Smooth muscle cell of the brain vasculature (primary cell): ENCODE measurements at regions not wholly inside any gene's neighbourhood (a gene's known extent, or its start where the extent isn't known, plus 50 kb on each side); places are given as distances from the start of the nearest gene placed in this dataset.
A peak's percentile ranks its signal among the peaks of the same experiment; 100 is the strongest.

Experiments used
- DNase-seq: peaks from one replicate; pipeline ENCODE4 v3.0.0-alpha.2; 2012; ENCODE audit warnings: low read depth, low spot score

GRCh38 chr5:30849931-30850710 is 343.4 kb upstream of the CDH6 start:
- DNase-seq: peak; percentile 98

GRCh38 chr5:30846171-30846570 is 347.3 kb upstream of the CDH6 start:
- DNase-seq: no peak

GRCh38 chr5:30845194-30845593 is 348.3 kb upstream of the CDH6 start:
- no peak for DNase-seq

GRCh38 chr5:30843541-30843940 is 349.9 kb upstream of the CDH6 start:
- no peak for DNase-seq

GRCh38 chr5:30839956-30840355 is 353.5 kb upstream of the CDH6 start:
- DNase-seq: no peak

GRCh38 chr5:30838936-30839496 is 354.5 kb upstream of the CDH6 start:
- DNase-seq: no peak

GRCh38 chr5:30832519-30832918 is 361.0 kb upstream of the CDH6 start:
- peak; percentile 37 for DNase-seq

- DNase-seq: no peak
Measured at GRCh38 chr5:30831605-30832004, 361.9 kb upstream of the CDH6 start.

- no peak for DNase-seq
Measured at GRCh38 chr5:30831123-30831522, 362.4 kb upstream of the CDH6 start.

- DNase-seq: no peak
Measured at GRCh38 chr5:30811298-30811697, 382.2 kb upstream of the CDH6 start.

- no peak for DNase-seq
Measured at GRCh38 chr5:30809933-30810332, 383.6 kb upstream of the CDH6 start.

- DNase-seq: peak; percentile 15
Measured at GRCh38 chr5:30808996-30809395, 384.5 kb upstream of the CDH6 start.

GRCh38 chr5:30804739-30805505 is 388.6 kb upstream of the CDH6 start:
- no peak for DNase-seq

GRCh38 chr5:30802961-30803705 is 390.4 kb upstream of the CDH6 start:
- no peak for DNase-seq

- DNase-seq: no peak
Measured at GRCh38 chr5:30781643-30782042, 411.8 kb upstream of the CDH6 start.

GRCh38 chr5:30768056-30768690 is 425.3 kb upstream of the CDH6 start:
- DNase-seq: no peak

GRCh38 chr5:30765706-30766105 is 427.8 kb upstream of the CDH6 start:
- no peak for DNase-seq

- no peak for DNase-seq
Measured at GRCh38 chr5:30765227-30765626, 428.3 kb upstream of the CDH6 start.

GRCh38 chr5:30764704-30765103 is 428.8 kb upstream of the CDH6 start:
- no peak for DNase-seq

GRCh38 chr5:30759731-30760130 is 433.8 kb upstream of the CDH6 start:
- no peak for DNase-seq

- DNase-seq: no peak
Measured at GRCh38 chr5:30752015-30752414, 441.5 kb upstream of the CDH6 start.

GRCh38 chr5:30749971-30750370 is 443.5 kb upstream of the CDH6 start:
- no peak for DNase-seq
